NCI-H345 treated with DMSO at 0.1 percent for 48 hours (cell line): ENCODE measurements at regions not wholly inside any gene's neighbourhood (a gene's known extent, or its start where the extent isn't known, plus 50 kb on each side); places are given as distances from the start of the nearest gene placed in this dataset.

Source experiments
- DNase-seq: peaks from one replicate; lab custom pipeline; 2025; ENCODE audit not compliant: unreplicated experiment; lab: John Stamatoyannopoulos, UW

- no peak for DNase-seq
These were observed 1323.9 kb upstream of the DDX18 start for GRCh38 chr2:116490511-116491145.

- DNase-seq: no peak
These were observed 1323.2 kb upstream of the DDX18 start for GRCh38 chr2:116491292-116491691.

GRCh38 chr2:116499389-116499788 is 1315.1 kb upstream of the DDX18 start:
- DNase-seq: peak; percentile 96

- DNase-seq: peak; percentile 40
These were observed 1304.3 kb upstream of the DDX18 start for GRCh38 chr2:116510117-116510671.

DNA sequence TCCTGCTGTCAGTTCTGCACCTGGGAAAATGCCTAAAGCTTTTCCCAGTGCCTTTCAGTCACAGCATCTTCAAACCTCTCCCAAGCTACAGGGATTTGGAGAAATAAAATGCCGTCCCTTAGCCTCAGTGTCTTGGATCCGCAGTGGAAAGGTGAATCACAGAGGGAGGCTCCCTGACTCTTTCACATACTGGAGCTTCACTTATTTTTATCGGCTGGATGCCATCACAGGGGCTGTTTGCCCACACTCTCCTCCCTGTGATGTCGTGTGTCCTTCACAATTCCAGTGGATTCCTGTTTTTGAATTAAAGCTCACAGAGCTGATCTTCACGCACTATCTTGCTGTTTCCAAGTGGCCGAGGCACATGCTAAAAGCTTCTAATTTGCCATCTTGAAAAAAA is 1303.1 kb upstream of the DDX18 start:
- DNase-seq: no peak

DNA sequence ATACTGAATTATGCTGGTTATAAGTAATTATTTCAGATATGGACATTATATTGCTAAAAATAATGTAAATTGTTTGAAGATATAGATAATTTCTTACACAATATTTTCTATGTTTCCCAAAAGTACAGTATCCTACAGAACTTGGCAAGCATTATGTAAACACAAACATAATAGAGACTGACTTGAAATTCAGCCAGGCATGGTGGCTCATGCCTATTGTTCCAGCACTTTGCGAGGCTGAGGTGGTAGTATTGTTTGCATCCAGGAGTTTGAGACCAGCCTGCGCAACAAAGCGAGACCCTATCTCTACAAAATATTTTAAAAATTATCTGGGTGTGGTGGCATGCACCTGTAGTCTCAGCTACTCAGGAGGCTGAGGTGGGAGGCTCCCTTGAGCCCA is 1300.5 kb upstream of the DDX18 start:
- peak; percentile 59 for DNase-seq

GRCh38 chr2:116517936-116518335 is 1296.6 kb upstream of the DDX18 start:
- DNase-seq: no peak

DNA sequence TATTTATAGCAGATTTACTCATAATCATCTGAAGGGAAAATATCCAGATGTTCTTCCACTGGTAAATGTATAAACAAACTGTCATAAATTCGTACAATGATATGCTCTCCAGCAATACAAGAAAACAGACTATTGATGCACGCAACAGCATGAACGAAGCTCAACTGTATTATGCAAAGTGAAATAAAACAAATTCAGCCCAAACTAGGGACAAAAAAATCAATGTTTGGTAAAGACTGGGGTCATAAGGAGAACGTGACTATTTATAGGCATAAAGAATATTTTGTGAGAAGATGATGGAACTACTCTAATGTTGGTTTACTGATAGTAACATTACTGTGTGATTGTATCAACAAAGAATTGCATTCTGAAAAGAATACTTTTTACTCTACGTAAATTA is 1276.7 kb upstream of the DDX18 start:
- no peak for DNase-seq

- no peak for DNase-seq
These were observed 1269.0 kb upstream of the DDX18 start for GRCh38 chr2:116545286-116546068.

GRCh38 chr2:116552738-116553419 is 1261.6 kb upstream of the DDX18 start:
- peak; percentile 72 for DNase-seq

GRCh38 chr2:116580209-116580608 is 1234.3 kb upstream of the DDX18 start:
- DNase-seq: no peak

GRCh38 chr2:116582850-116583249 is 1231.6 kb upstream of the DDX18 start:
- no peak for DNase-seq

DNA sequence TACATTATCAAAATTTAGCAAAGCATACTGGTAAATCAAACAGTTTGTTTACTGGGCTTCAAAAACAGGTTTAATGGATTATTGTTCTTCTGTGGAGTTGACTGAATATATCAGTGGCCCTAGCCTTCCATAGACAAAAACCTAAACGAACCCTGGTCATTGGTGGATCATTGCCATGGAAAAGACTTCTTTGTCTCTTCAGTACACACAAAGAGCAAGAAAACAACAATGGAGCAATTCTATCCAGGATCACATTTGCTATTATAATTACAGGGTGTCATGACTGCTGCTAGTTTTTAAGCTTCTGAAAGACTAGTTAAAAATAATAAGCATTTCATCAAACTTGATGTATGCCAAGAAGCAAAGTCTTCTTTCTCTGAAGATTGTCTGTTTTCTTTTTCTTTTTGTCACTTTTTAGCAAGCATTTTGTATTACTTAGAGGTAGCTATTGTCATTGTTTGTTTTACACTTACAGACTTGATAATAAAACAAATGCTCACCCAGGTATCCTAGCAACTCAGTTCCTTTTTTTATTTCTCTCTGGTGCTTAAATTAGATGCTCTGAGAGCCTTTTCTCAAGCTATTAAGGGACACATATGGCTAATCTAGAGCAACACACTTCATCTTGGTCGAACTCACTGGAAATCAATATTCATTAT is 1228.7 kb upstream of the DDX18 start:
- peak; percentile 85 for DNase-seq

GRCh38 chr2:116586328-116586689 is 1228.2 kb upstream of the DDX18 start:
- no peak for DNase-seq
